Nucleus accumbens (tissue), 56 donors: ENCODE measurements at regions not wholly inside any gene's neighbourhood (a gene's known extent, or its start where the extent isn't known, plus 50 kb on each side); places are given as distances from the start of the nearest gene placed in this dataset.
"Not testable (repeated sequence)": the region's sequence is repeated elsewhere in the genome, so short reads cannot be mapped to it uniquely, and the experiment has no call there.

ENCODE experiments used
- DNase-seq, 56 donors: peaks; one replicate each; lab custom pipeline; 2025; lab: John Stamatoyannopoulos, UW

DNA sequence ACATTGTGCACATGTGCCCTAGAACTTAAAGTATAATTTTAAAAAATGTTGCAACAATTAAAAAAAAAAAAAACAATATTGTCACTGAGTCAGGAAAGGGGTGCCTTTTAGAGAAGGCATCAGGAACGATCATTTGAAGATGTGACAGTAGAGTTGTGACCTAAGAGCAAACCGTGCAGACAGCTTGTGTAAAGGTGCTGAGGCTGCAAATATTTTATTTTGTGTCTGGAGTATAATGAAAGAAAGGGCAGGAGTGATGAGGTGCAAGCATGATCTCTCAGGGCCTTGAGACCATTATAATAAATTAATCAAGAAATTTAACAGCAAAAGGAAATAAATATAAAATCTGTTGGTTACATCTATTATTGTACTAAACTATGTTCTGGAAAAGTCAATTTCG, 1219.7 kb downstream of the OLFM4 start:
- no peak for DNase-seq

DNA sequence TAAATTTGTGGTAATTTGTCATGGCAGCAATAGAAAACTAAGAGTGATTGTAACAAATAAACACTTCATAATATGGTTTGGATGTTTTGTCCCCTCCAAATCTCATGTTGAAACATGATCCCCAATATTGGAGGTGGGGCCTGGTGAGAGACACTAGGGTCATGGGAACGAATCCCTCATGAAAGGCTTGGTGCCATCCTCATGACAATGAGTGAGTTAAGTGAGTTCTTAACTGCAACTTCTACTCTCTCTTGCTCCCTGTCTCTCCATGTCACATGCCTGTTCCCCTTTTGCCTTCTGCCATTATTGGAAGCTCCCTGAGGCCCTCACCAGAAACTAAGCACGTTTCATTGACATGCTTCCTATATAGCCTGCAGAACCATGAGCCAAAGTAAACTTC, 1233.2 kb downstream of the OLFM4 start:
- no peak for DNase-seq

DNA sequence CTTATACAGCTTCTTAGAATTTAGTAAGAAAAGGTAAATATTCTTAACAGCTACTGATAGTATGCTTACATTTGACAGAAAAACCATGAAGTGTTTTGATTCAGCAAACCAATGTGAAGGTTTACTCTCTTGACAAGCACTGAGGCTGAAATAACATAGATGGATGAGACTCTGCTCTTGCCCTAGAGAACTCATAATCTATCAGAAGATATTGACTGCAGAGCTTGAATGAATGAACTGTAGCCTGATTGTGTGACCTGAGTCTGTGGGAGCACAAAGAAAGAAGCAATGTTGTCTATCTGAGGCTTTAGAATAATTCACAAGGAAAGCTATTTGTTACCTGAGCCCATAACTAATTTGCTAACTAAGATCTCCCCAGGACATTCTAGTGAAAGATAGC, 1235.3 kb downstream of the OLFM4 start:
- no peak for DNase-seq

DNA sequence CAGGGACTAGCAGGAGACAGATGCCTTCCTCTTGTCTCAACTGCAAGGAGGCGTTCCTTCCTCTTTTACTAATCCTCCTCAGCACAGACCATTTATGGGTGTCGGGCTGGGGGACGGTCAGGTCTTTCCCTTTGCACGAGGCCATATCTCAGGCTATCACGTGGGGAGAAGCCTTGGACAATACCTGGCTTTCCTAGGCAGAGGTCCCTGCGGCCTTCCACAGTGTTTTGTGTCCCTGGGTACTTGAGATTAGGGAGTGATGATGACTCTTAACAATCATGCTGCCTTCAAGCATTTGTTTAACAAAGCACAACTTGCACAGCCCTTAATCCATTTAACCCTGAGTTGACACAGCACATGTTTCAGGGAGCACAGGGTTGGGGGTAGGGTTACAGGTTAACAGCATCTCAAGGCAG, 1238.6 kb downstream of the OLFM4 start:
- not testable (repeated sequence) for DNase-seq

DNA sequence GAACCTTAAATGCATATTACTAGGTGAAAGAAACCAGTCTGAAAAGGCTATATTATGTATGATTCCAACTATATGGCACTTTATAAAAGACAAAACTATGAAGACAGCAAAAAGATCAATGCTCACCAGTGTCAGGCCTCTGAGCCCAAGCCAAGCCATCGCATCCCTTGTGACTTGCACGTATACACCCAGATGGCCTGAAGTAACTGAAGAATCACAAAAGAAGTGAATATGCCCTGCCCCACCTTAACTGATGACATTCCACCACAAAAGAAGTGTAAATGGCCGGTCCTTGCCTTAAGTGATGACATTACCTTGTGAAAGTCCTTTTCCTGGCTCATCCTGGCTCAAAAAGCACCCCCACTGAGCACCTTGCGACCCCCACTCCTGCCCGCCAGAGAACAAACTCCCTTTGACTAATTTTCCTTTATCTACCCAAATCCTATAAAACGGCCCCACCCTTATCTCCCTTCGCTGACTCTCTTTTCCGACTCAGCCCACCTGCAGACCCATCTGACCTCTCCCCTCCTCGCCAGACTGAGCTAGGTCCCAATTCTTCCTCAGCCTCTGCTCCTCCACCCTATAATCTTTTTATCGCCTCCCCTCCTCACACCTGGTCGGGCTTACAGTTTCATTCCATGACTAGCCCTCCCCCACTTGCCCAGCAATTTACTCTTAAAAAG, 1239.5 kb downstream of the OLFM4 start:
- not testable (repeated sequence) for DNase-seq

DNA sequence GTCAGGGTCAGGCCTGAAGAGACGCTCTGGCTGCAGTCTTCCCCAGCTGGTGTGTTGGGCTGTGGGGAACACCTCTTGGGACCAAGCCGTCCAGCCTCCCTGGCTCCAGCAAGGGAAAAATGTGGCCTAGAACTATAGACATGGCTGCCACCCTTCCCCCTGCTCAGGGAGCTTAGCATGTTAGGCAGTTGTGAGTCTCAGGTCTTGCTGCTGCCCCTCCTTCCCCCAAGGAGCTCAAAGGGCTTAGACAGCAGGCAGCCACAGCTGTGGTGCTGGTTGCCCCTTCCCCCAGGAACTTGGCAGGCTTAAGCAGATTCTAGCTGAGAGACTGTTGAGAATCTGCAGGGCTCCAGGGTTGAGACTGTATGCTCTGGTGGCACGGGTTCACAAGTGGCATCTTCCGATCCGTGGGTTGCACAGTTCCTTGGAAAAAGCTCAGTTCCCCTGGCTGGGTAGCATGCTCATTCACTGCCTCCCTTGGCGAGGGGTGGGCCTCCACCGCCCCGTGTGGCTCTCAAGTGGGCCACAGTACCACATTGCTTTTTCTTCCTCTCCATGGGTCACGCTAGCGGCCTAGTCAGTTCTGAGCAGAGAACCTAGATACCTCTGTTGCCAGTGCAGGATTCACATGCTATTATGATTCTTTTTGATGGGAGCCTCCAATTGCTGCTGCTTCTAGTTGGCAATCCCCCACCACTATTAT, 1258.6 kb downstream of the OLFM4 start:
- DNase-seq = no peak

DNA sequence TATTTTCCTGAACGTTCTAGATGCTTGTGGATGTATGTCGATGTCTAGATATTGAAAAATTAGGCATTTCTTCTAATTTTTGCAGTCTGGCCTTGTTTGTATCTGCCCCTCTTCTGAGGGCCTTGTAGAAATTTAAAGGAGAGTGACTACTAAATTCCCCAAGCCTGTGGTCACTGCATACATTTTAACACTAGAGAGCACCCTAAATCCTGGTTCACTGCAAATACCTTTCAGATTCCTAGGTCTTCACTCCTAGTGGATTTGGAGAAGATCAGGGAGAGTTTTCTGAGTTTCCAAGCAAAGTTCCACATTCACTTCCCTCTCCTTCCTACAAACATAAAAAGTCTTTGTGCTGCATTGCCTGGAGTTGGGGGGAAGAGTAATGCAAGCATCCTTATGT, 1272.5 kb downstream of the OLFM4 start:
- no peak for DNase-seq

DNA sequence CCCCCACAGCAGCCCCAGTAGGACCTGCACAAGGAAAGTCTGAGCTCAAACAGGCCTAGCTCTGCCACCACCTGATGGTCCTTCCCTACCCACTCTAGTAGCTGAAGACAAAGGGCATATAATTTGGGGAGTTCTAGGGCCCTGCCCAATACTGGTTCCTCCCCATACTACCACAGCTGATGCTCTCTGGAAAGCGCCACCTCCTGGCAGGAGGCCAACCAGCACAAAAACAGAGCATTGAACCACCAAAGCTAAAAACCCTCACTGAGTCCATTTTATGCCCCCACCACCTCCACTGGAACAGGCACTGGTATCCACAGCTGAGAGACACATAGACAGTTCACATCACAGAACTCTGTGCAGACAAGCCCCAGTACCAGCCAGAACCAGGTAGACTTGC, 1276.8 kb downstream of the OLFM4 start:
- DNase-seq = no peak

DNA sequence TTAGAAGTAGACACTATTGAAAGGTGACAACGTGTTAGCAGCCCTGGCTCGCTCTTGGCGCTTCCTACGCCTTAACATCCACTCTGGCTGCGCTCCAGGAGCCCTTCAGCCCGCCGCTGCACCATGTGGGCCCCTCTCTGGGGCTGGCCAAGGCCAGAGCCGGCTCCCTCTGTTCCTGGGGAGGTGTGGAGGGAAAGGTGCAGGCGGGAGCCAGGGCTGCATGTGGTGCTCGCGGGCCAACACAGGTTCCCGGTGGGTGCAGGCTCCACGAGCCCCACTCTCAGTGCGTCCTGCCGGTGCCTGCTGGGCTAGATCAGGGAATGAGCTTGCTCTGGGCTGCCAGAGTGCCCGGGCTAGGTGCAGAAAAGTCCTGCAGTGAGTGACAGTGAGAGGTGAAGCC, 1284.3 kb downstream of the OLFM4 start:
- DNase-seq = no peak

DNA sequence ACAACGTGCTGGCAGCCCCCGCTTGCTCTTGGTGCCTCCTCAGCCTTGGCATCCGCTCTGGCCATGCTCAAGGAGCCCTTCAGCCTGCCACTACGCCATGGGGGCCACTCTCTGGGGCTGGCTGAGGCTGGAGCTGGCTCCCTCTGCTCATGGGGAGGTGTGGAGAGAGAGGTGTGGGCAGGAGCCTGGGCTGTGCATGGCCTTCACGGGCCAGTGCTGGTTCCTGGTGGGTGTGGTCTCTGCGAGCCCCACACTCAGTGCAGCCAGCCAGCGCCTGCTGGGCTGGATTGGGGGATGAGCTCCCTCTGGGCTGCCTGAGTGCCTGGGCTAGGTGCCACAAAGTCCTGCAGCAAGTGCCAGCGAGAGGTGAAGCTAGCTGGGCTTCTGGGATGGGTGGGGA, 1289.1 kb downstream of the OLFM4 start:
- DNase-seq = no peak

DNA sequence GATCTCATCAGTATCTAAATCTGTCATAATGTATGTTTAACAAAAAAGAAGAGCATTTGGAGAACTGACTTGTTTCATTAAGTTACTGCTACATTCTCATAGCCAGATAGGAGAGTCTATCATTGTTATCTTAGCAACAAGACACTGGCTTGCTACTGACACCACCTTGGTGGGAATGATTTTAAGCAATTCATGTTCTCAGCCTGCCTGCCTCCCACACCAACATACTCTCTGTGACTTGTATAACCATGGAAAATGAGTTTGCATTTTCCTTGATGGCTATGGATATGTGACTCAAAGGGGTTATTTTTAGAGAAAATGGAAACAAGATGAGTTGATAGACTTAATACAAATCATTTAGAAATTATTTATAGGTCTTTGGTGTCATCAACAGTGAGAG, 1308.9 kb downstream of the OLFM4 start:
- peak in 13 of 56 donors; percentile 0 to 26 (median 11) for DNase-seq

DNA sequence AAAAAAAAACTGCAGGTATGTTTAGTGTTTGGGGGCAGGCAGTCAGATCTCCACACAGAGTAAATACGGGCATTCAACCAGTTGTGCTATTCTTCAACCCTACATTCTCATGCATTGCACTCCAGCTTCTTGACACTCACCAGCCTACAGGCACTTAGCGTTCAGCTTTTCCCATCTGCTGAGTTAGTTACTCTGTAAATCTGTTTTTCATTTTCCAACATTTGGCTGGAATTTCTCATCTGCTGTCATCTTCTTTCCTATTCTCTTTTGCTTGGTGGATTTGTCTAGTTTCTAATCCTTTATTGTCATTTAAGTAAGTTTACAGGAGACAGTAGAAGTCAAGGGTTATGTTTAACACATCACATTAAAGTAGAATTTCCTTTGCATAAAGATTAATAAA, 1318.9 kb downstream of the OLFM4 start:
- DNase-seq = no peak

DNA sequence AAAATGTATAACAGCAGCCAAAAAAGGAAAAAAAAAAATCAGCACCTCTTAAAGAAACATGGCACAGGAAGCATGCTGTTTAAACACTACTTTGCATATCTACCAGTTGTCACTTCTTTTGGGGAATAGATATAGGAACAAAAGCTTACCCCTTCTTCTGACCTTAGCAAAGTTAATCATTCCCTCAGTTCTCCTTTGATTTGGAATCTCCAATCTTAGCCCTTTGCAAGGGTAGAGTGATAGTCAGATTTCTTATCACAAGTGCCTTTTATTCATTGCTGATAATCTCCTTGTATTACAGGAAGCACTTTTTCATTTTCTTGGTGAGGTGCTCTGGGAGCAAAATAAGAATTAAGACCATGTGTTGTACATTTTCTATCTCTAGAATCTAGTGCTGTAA, 1327.6 kb downstream of the OLFM4 start:
- no peak for DNase-seq

DNA sequence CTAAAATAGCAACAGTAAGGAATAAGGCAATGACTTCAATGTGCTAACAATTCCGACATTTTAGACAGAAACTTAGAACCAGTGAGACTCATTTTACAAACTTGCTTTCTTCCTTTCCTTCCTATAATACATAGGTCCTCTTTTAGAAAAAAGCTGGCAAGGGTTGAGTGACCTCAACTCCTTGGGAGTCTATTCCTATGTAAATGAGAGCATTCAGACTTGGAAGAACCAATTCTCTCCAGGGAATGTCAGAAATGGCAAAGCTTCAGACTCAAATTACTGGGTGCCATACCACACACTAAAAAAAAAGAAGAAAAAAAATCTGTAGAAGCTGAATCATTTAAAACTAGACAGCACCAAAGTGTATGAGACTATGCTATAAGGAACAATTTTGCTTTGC, 1328.2 kb downstream of the OLFM4 start:
- DNase-seq = no peak

DNA sequence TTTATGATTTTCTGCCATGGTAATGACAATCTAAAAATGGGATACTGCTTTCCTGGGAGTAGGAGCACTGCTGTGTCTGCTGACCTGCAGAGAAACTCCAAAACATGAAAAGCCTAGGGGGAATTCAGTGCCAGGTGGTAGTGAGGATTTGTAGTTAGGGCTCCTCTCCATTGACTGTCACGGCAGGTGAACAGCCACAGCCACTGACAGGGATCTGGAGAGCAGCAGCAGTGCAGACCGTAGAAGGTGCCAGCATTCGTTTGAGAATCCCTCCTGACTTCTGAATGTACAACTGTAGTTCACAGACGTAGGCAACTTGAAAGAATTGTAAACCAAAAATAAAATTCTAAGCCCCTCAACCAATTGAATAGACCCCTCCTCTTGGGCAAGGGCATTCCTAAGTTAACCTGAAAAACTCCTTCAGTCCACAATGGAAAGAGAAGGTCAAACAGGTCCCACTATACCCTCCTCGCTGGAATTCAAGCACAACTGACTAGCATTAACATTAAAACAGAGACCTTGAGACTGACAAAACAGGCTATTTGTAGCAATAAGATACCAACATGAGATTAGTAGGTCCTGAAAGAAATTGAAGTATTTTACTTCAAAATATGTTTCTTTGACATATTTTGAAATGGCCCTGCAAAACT, 1328.8 kb downstream of the OLFM4 start:
- DNase-seq = no peak

DNA sequence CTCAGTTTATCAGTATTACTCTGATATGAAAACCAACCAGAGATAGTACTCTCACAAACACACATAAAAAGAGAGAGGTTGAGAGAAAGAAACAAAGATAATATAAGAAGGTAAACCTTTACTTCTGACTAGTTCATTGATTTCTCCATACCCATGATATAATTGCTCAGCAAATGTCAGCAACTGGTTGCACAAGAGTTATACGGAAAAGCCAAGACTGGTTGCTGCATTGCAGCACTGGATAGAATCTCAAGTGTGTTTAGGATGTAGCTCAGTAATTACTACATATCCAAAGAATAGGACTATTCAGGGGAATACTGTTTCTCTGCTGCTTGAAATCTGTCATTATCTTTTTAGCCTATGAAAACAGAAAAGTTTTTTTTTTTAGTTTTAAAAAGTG, 1332.8 kb downstream of the OLFM4 start:
- DNase-seq = no peak

DNA sequence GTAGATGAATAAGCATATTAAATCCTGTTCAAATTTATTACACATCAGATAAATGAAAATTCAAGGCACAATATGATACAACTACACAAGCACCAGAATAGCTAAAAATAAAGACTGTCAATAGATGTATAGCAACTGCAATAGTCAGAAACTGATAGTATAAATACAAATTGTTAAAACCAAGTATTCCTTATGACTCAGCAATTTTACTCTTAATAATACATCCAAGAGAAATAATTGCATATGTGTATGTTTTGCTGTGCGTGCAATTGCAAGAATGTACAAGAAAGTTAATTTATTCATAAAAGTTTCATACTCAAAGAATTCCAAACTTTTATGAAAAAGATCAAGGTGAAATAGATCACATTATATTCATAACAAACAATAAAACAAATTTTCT, 1338.1 kb downstream of the OLFM4 start:
- DNase-seq = no peak

DNA sequence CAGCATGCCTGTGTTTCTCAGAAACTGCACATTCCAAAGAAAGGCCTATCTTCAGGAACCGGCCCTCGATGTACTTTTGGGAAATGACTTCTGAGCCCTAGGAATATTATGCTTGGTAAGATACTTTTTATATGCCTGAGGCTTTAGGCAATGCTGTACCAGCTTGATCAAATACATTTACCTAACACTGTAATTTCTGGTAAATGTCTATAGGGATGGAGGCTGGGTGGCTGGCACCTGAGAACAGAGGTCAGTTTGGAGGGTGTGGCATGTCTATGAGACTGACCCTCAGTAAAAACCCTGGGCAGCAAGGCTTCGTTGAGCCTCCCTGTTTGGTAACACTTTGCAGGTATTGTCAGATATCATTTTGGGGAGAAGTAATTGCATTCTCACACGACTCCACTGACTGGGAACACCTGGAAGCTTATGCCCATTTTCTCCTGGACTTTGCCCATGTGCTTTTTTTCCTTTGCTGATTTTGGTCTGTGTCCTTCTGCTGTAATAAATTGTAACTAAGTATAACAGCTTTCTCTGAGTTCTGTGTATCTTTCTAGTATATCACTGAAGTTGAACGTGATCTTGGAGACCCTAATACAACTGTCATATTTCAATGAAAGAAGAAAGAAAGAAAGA, 1339.1 kb downstream of the OLFM4 start:
- DNase-seq = no peak

DNA sequence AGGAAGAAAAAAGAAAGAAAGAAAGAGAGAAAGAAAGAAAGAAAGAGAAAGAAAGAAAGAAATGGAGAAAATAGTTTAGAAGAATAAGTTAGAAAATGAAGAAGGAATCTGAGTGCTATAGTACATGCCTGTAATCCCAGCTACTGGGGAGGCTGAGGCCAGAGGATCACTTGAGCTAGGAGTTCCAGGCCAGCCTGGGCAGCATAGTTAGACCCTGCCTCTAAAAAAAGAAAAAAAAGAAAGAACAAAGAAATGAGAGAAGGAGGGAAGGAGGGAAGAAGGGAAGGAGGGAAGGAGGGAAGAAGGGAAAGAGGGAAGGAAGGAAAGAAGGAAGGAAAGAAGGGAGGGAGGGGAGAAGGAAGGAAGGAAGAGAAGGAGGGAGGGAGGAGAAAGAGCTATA, 1339.8 kb downstream of the OLFM4 start:
- DNase-seq = no peak

DNA sequence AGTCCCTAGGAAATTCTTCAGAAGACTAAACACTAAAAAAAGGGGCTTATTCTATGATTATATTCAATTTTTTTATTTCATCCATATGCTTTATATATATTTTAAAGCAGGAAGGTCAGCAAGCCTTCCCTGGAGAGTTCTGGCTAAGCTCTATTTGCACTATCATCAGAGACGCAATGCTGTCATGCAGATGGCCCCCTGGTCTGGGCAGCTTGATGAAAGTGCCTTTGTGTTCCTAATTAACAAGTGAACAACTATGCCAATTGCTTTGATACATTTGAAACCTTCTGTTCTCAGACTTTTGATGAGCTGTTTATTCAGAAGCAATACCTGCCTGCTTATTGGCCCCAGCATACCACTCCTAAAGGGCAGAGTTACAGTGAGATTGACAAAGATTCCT, 1344.6 kb downstream of the OLFM4 start:
- no peak for DNase-seq

DNA sequence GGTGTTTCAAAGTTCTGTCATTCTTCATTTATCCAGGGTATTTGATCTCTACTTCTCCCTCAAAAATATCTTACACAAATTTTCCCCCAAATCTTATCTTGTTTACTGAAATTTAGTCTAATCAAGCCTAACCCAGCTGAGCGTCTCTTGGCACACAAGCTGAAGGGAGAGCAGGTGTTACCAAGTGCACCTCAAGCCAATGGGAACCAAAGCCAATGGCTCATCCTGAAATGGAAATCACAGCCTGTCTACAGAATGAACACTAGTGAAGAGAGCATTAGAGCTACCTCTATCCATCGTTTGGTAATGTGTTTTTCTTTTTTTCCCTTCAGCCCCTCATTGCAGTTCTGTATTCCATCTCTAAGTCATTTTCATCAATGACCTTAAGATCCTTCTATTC, 1350.8 kb downstream of the OLFM4 start:
- DNase-seq = no peak

DNA sequence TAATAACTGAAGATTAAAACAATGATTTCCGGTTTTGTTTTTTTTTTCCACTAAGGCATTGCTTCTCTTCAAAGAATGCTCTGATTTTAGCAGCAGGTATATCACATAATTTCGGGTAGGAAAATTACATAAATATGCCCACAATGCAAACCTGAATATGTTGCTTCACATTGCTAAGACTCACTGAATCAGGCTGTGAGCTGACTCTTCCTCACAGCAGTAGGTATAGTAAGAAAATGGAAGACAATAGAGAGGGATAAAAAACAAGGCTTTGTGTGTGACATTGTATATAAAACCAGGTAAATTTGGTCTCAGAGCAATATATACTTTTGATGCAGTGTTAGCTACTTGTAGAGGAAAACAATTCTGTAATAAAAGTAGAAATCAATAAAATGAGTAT, 1355.0 kb downstream of the OLFM4 start:
- no peak for DNase-seq
